ENCODE measurements at regions not wholly inside any gene's neighbourhood (a gene's known extent, or its start where the extent isn't known, plus 50 kb on each side); places are given as distances from the start of the nearest gene placed in this dataset.

- H3K4me1 Mint-ChIP-seq (ENCODE audit: low read depth): no peaks in the 10 kb centered on the region
- Histone ChIP-seq H3K27me3 (ENCODE audit: control insufficient read depth in 1 of 2, insufficient read depth in 2 of 2, low read length in 2 of 2) (peaks cover 0 to 5% of the 10 kb centered on the region in 2 experiments), H3K4me1 (ENCODE audit: insufficient read depth, low read length) (no peaks in the 10 kb centered on the region), H3K27ac (ENCODE audit: low read depth in 1 of 2, low read length in 2 of 2) (no peak overlapping the region), H3K36me3 (ENCODE audit: insufficient read depth, low read length) (no peaks in the 10 kb centered on the region), H3K9me3 (ENCODE audit: control insufficient read depth in 1 of 2, insufficient read depth in 1 of 2, low read length in 2 of 2) (peaks cover 0 to 7% of the 10 kb centered on the region in 2 experiments), H3K4me3 (ENCODE audit: low read length) (no peak overlapping the region)
- intact Hi-C loops (cut with DNase I, micrococcal nuclease): no loop called here
- H3K36me3 Mint-ChIP-seq (ENCODE audit: low read depth): no peaks in the 10 kb centered on the region
- H3K9me3 Mint-ChIP-seq: no peaks in the 10 kb centered on the region
- ATAC-seq (ENCODE audit: poor library complexity): no peak
- no peak overlapping the region for H3K4me3 Mint-ChIP-seq
- H3K27me3 Mint-ChIP-seq: peaks cover 33% of the 10 kb centered on the region
- no peak for DNase-seq
- TF ChIP-seq CTCF (IDR thresholded peaks at IDR 0.05): no peak
- ChIA-PET CTCF (no interaction called here), POLR2A (no interaction called here)
- no peak overlapping the region for H3K27ac Mint-ChIP-seq
Observed at GRCh38 chr16:54587176-54587515, 300.6 kb upstream of the IRX3 start.

GRCh38 chr16:54586474-54587175, 300.0 kb upstream of the IRX3 start:
- Mint-ChIP-seq H3K4me1 (ENCODE audit: low read depth) (no peaks in the 10 kb centered on the region), H3K36me3 (ENCODE audit: low read depth) (no peaks in the 10 kb centered on the region), H3K9me3 (no peaks in the 10 kb centered on the region), H3K27me3 (peaks cover 33% of the 10 kb centered on the region), H3K27ac (no peak overlapping the region), H3K4me3 (no peak overlapping the region)
- no peak for TF ChIP-seq CTCF (IDR thresholded peaks at IDR 0.05)
- intact Hi-C loops (cut with DNase I, micrococcal nuclease): no loop called here
- Histone ChIP-seq H3K27me3 (ENCODE audit: control insufficient read depth in 1 of 2, insufficient read depth in 2 of 2, low read length in 2 of 2) (peaks cover 0 to 3% of the 10 kb centered on the region in 2 experiments), H3K36me3 (ENCODE audit: insufficient read depth, low read length) (no peaks in the 10 kb centered on the region), H3K4me3 (ENCODE audit: low read length) (no peak overlapping the region), H3K4me1 (ENCODE audit: insufficient read depth, low read length) (no peaks in the 10 kb centered on the region), H3K9me3 (ENCODE audit: control insufficient read depth in 1 of 2, insufficient read depth in 1 of 2, low read length in 2 of 2) (peaks cover 0 to 7% of the 10 kb centered on the region in 2 experiments), H3K27ac (ENCODE audit: low read depth in 1 of 2, low read length in 2 of 2) (no peak overlapping the region)
- ChIA-PET CTCF (no interaction called here), POLR2A (no interaction called here)
- DNase-seq (no peak), ATAC-seq (ENCODE audit: poor library complexity) (no peak)

GRCh38 chr16:54585998-54586340, 299.4 kb upstream of the IRX3 start:
- Histone ChIP-seq H3K27me3 (ENCODE audit: control insufficient read depth in 1 of 2, insufficient read depth in 2 of 2, low read length in 2 of 2) (peaks cover 0 to 2% of the 10 kb centered on the region in 2 experiments), H3K9me3 (ENCODE audit: control insufficient read depth in 1 of 2, insufficient read depth in 1 of 2, low read length in 2 of 2) (peaks cover 0 to 7% of the 10 kb centered on the region in 2 experiments), H3K27ac (ENCODE audit: low read depth in 1 of 2, low read length in 2 of 2) (no peak overlapping the region), H3K36me3 (ENCODE audit: insufficient read depth, low read length) (no peaks in the 10 kb centered on the region), H3K4me1 (ENCODE audit: insufficient read depth, low read length) (no peaks in the 10 kb centered on the region), H3K4me3 (ENCODE audit: low read length) (no peak overlapping the region)
- no peaks in the 10 kb centered on the region for H3K9me3 Mint-ChIP-seq
- H3K4me3 Mint-ChIP-seq: no peak overlapping the region
- H3K36me3 Mint-ChIP-seq (ENCODE audit: low read depth): no peaks in the 10 kb centered on the region
- ATAC-seq (ENCODE audit: poor library complexity): no peak
- H3K4me1 Mint-ChIP-seq (ENCODE audit: low read depth): no peaks in the 10 kb centered on the region
- peaks cover 33% of the 10 kb centered on the region for H3K27me3 Mint-ChIP-seq
- CTCF ChIA-PET: no interaction called here
- no peak for DNase-seq
- no peak overlapping the region for H3K27ac Mint-ChIP-seq
- intact Hi-C loops (cut with DNase I, micrococcal nuclease): no loop called here
- TF ChIP-seq CTCF (IDR thresholded peaks at IDR 0.05): no peak
- POLR2A ChIA-PET: no interaction called here

Data from CD4-positive, alpha-beta T cell (primary cell).